HUES48 (cell line): ENCODE measurements at regions not wholly inside any gene's neighbourhood (a gene's known extent, or its start where the extent isn't known, plus 50 kb on each side); places are given as distances from the start of the nearest gene placed in this dataset.

Source experiments
- H3K27ac ChIP-seq: one replicate; pipeline ENCODE4 v1.7.0; 2013; ENCODE audit warnings: low read depth, low read length, inconsistent platforms
- H3K27me3 ChIP-seq: 2 replicates; pipeline ENCODE4 v1.6.1; 2013; ENCODE audit warnings: mild to moderate bottlenecking, low read length; ENCODE audit not compliant: control insufficient read depth, insufficient read depth
- H3K36me3 ChIP-seq: 2 replicates; pipeline ENCODE4 v1.6.1; 2013; ENCODE audit warnings: low read length; ENCODE audit not compliant: control insufficient read depth, insufficient read depth
- H3K4me1 ChIP-seq: 2 replicates; pipeline ENCODE4 v1.6.1; 2013; ENCODE audit warnings: mild to moderate bottlenecking, low read length; ENCODE audit not compliant: control insufficient read depth, insufficient read depth
- H3K4me3 ChIP-seq: 2 replicates; pipeline ENCODE4 v1.5.1; 2013; ENCODE audit warnings: mild to moderate bottlenecking, low read depth, low read length
- H3K9ac ChIP-seq: 2 replicates; pipeline ENCODE4 v1.6.1; 2013; ENCODE audit warnings: mild to moderate bottlenecking, low read depth, low read length, moderate library complexity
- H3K9me3 ChIP-seq: 2 replicates; pipeline ENCODE4 v1.6.1; 2013; ENCODE audit warnings: low read length; ENCODE audit not compliant: control insufficient read depth, insufficient read depth

GRCh38 chr4:171759274-171759673 is 53.9 kb upstream of the GALNTL6 start:
- H3K9ac ChIP-seq = no peak overlapping the region
- no peaks in the 10 kb centered on the region for H3K27me3 ChIP-seq
- no peaks in the 10 kb centered on the region for H3K9me3 ChIP-seq
- no peak overlapping the region for H3K27ac ChIP-seq
- H3K4me1 ChIP-seq = no peaks in the 10 kb centered on the region
- H3K36me3 ChIP-seq = no peaks in the 10 kb centered on the region
- no peak overlapping the region for H3K4me3 ChIP-seq

DNA sequence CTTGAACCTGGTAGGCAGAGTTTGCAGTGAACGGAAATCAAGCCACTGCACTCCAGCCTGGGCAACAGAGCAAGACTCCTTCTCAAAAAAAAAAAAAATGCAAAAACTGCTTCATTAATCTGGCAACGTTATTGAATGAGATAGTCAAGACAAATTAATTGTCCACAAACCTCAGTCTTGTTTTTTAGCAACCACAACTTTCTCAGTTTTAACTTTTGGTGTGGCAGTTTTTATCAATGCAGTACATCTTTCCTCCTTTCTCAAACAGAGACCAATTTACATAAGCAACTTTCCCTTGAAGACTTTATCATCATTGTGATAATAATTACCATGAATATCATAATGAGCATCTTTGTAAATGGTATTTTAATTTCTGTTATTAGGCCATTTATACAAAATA is 61.7 kb upstream of the GALNTL6 start:
- H3K9me3 ChIP-seq = no peaks in the 10 kb centered on the region
- no peaks in the 10 kb centered on the region for H3K4me1 ChIP-seq
- H3K27me3 ChIP-seq = no peaks in the 10 kb centered on the region
- H3K36me3 ChIP-seq = no peaks in the 10 kb centered on the region
- H3K27ac ChIP-seq = no peak overlapping the region
- no peak overlapping the region for H3K9ac ChIP-seq
- no peak overlapping the region for H3K4me3 ChIP-seq

DNA sequence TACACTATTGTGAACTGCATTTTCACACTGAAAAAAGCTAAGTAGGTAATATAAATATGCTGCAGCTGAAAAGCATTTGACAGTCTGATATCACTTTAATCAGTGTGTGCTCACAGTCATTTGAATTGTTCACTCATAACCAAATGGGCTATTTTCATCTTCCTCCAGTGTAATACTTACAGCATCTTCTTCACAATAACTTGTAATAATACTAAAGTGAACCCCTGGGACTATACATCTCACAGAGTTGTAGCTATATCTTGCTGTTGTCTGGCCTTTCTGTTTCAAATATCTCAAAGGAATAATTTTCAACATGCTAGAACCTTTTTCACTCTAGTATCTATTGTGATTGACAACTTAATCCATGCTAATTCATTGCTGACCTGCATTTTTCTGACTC is 66.8 kb upstream of the GALNTL6 start:
- no peak overlapping the region for H3K27ac ChIP-seq
- H3K9me3 ChIP-seq = no peaks in the 10 kb centered on the region
- H3K4me3 ChIP-seq = no peak overlapping the region
- no peaks in the 10 kb centered on the region for H3K4me1 ChIP-seq
- H3K9ac ChIP-seq = no peak overlapping the region
- H3K36me3 ChIP-seq = no peaks in the 10 kb centered on the region
- H3K27me3 ChIP-seq = no peaks in the 10 kb centered on the region

DNA sequence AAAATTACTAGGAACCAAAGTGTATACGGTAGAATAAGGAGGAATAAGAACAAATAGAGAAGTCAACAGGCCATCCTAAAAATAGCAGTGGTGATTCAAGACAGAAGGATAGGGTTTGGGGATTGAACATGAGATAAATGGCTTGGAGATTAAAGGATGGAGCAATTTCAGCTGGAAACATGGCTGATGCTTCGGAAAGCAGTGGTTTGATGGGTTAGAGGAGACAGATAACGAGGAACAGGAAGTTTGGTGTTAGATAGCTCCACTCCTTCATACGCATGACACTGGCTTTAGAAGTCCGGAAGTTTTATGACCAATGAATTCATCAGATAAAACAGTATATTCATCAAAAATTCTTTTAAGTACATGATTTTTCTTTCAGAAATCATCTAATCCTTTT is 70.8 kb upstream of the GALNTL6 start:
- Histone ChIP-seq H3K9me3 (no peaks in the 10 kb centered on the region), H3K36me3 (no peaks in the 10 kb centered on the region), H3K9ac (no peak overlapping the region), H3K4me1 (no peaks in the 10 kb centered on the region), H3K27ac (no peak overlapping the region), H3K27me3 (no peaks in the 10 kb centered on the region), H3K4me3 (no peak overlapping the region)

DNA sequence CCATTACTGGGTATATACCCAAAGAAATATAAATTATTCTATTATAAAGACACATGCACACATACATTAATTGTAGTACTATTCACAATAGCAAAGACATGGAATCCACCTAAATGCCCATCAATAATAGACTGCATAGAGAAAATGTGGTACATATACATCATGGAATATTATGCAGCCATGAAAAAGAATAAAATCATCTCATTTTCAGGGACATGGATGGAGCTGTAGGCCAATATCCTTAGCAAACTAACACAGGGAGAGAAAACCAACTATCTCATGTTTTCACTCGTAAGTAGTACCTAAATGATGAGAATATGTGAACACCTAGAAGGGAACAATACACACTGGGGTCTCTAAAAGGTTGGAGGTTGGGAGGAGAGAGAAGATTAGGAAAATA is 86.0 kb upstream of the GALNTL6 start:
- Histone ChIP-seq H3K36me3 (no peaks in the 10 kb centered on the region), H3K4me3 (no peak overlapping the region), H3K9me3 (peaks cover 6% of the 10 kb centered on the region; the same call in 1 of the 2 replicates), H3K4me1 (no peaks in the 10 kb centered on the region), H3K27ac (no peak overlapping the region), H3K9ac (no peak overlapping the region), H3K27me3 (no peaks in the 10 kb centered on the region)

DNA sequence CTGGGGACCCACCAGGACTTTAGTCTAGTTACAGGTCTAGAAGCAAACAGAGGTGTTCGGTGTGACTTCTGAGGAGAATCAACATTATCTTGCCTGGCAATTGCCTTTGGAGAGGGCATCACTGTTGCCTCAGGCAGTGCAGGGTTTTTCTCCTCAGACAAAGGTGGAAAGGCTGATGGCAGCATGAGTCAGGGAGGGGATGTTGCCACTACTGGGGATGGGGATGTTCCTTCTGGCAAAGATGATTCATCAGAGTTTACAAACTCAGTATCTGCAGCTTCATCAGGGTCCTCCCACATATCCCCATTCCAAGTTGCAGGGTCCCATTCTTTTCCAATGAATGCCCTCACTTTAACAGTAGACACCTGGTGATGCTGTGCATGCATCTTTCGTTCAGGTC is 91.3 kb upstream of the GALNTL6 start:
- H3K4me1 ChIP-seq = no peaks in the 10 kb centered on the region
- no peak overlapping the region for H3K4me3 ChIP-seq
- no peaks in the 10 kb centered on the region for H3K36me3 ChIP-seq
- no peaks in the 10 kb centered on the region for H3K27me3 ChIP-seq
- H3K27ac ChIP-seq = no peak overlapping the region
- H3K9ac ChIP-seq = no peak overlapping the region
- 0 out of 2 replicates have a peak, but pooled peaks cover under 1% of the 10 kb centered on the region for H3K9me3 ChIP-seq

- Histone ChIP-seq H3K9ac (no peak overlapping the region), H3K36me3 (no peaks in the 10 kb centered on the region), H3K27ac (no peak overlapping the region), H3K9me3 (no peaks in the 10 kb centered on the region), H3K4me3 (no peak overlapping the region), H3K27me3 (no peaks in the 10 kb centered on the region), H3K4me1 (no peaks in the 10 kb centered on the region)
Observed at GRCh38 chr4:171719691-171720090, 93.5 kb upstream of the GALNTL6 start.

DNA sequence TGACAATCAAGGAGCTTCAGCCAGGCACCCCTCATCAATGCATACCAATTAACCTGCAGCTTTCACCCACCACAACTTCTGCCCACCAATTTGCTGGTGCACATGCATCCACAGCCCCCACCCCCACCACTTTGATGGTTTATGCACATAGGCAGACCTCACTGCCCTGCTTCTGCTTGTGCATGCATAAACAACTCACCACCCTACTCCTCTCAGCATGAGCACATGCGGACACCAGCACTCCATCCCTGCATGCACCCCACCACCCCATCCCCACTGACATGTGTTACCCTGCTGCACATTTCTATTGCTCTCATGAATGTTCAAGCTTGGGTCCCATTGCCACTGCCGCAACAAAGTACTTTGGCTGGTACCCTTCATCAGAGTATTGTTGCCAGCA is 94.5 kb upstream of the GALNTL6 start:
- no peak overlapping the region for H3K27ac ChIP-seq
- H3K9ac ChIP-seq = no peak overlapping the region
- no peaks in the 10 kb centered on the region for H3K9me3 ChIP-seq
- H3K4me3 ChIP-seq = no peak overlapping the region
- no peaks in the 10 kb centered on the region for H3K36me3 ChIP-seq
- H3K4me1 ChIP-seq = no peaks in the 10 kb centered on the region
- H3K27me3 ChIP-seq = no peaks in the 10 kb centered on the region

GRCh38 chr4:171718069-171718468 is 95.1 kb upstream of the GALNTL6 start:
- no peaks in the 10 kb centered on the region for H3K27me3 ChIP-seq
- H3K9ac ChIP-seq = no peak overlapping the region
- H3K4me3 ChIP-seq = no peak overlapping the region
- no peak overlapping the region for H3K27ac ChIP-seq
- no peaks in the 10 kb centered on the region for H3K9me3 ChIP-seq
- H3K36me3 ChIP-seq = no peaks in the 10 kb centered on the region
- H3K4me1 ChIP-seq = no peaks in the 10 kb centered on the region

GRCh38 chr4:171717231-171717741 is 95.9 kb upstream of the GALNTL6 start:
- Histone ChIP-seq H3K4me3 (no peak overlapping the region), H3K9me3 (no peaks in the 10 kb centered on the region), H3K4me1 (no peaks in the 10 kb centered on the region), H3K9ac (no peak overlapping the region), H3K36me3 (no peaks in the 10 kb centered on the region), H3K27ac (no peak overlapping the region), H3K27me3 (no peaks in the 10 kb centered on the region)

DNA sequence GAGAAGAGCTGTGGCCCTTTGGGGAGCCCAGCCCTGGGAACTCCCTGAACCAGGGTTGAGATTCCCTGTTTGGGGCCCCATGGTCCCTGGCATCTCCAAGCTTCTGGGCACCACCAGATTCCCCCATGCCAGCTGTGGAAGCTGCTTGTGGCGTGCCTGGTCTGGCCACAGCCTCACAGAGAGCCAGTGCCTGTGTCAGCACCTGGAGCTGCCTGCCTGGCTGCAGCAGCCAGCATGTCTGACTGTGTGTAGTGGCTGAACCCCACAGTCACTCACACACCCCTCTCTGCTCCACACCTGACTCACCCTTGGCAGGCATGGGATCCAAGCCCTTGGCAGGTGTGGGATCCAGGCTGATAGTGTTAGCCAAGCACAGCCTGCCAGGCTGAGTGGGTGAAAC is 97.2 kb upstream of the GALNTL6 start:
- Histone ChIP-seq H3K4me3 (no peak overlapping the region), H3K9ac (no peak overlapping the region), H3K36me3 (no peaks in the 10 kb centered on the region), H3K4me1 (no peaks in the 10 kb centered on the region), H3K27ac (no peak overlapping the region), H3K27me3 (no peaks in the 10 kb centered on the region), H3K9me3 (no peaks in the 10 kb centered on the region)
